PC-9 (cell line): ENCODE measurements at regions not wholly inside any gene's neighbourhood (a gene's known extent, or its start where the extent isn't known, plus 50 kb on each side); places are given as distances from the start of the nearest gene placed in this dataset. TPM values are rescaled to one million over a fixed set of nuclear protein-coding genes. Genes with fewer than 3 reads are reported as not detected.

Source experiments
- BruUV-seq: library from RNA; stranded (reverse); fragments of 400-500 nt; replicated peaks from 2 replicates; lab custom pipeline; 2021; lab: Mats Ljungman, UMichigan
- CTCF ChIA-PET: fragments of 300-600 bp; sonication (Branson Sonifier 250); formaldehyde crosslinking; loops from one replicate; lab custom pipeline; 2022; ENCODE audit warnings: antibody characterized with exemption; lab: Charles Lee
- POLR2A ChIA-PET: fragments of 300-600 bp; sonication (Branson Sonifier 250); formaldehyde crosslinking; loops from one replicate; lab custom pipeline; 2022; ENCODE audit warnings: antibody characterized with exemption; ENCODE audit not compliant: unreplicated experiment; lab: Charles Lee
- DNase-seq, 2 experiments: peaks; one replicate each; pipeline versions ENCODE4 v3.0.0 to v3.0.0-alpha.2; 2015 to 2022; ENCODE audit warnings: mixed read lengths in 1 of 2
- H2AFZ ChIP-seq: fragments of 200-600 bp; sonication (generic); 2 replicates; pipeline ENCODE4 v1.8.1; 2017; ENCODE audit warnings: antibody characterized with exemption
- H3F3A ChIP-seq: fragments of 200-600 bp; sonication (generic); 2 replicates; pipeline ENCODE4 v1.8.1; 2017; ENCODE audit warnings: antibody characterized with exemption, mild to moderate bottlenecking, low read depth; ENCODE audit not compliant: insufficient read depth
- H3K27ac ChIP-seq: fragments of 200-600 bp; sonication (generic); 2 replicates; pipeline ENCODE4 v1.6.1; 2016; ENCODE audit warnings: mixed run types
- H3K27me3 ChIP-seq: fragments of 200-600 bp; sonication (generic); 2 replicates; pipeline ENCODE4 v1.6.1; 2016; ENCODE audit warnings: low read depth, mixed run types; ENCODE audit not compliant: insufficient read depth
- H3K36me3 ChIP-seq: fragments of 200-600 bp; sonication (generic); 2 replicates; pipeline ENCODE4 v1.6.1; 2016; ENCODE audit warnings: low read depth, mixed run types
- H3K4me1 ChIP-seq: fragments of 200-600 bp; sonication (generic); replicated peaks from 2 replicates; pipeline ENCODE4 v1.6.1; 2016; ENCODE audit warnings: mixed run types; ENCODE audit not compliant: insufficient read depth
- H3K4me2 ChIP-seq: fragments of 200-600 bp; sonication (generic); 2 replicates; pipeline ENCODE4 v1.6.1; 2017; ENCODE audit warnings: mixed run types
- H3K4me3 ChIP-seq: fragments of 200-600 bp; sonication (generic); 2 replicates; pipeline ENCODE4 v1.6.1; 2016; ENCODE audit warnings: mixed run types
- H3K79me2 ChIP-seq: fragments of 200-600 bp; sonication (generic); 2 replicates; pipeline ENCODE4 v1.6.1; 2017; ENCODE audit warnings: low read depth, mixed run types
- H3K9me2 ChIP-seq: fragments of 200-600 bp; sonication (generic); 2 replicates; pipeline ENCODE4 v1.8.1; 2017; ENCODE audit warnings: mild to moderate bottlenecking; ENCODE audit not compliant: insufficient read depth
- H3K9me3 ChIP-seq: fragments of 200-600 bp; sonication (generic); 2 replicates; pipeline ENCODE4 v1.8.1; 2016; ENCODE audit warnings: low read depth; ENCODE audit not compliant: insufficient read depth
- H4K20me1 ChIP-seq: fragments of 200-600 bp; sonication (generic); 2 replicates; pipeline ENCODE4 v1.8.1; 2017; ENCODE audit not compliant: insufficient read depth
- EZH2 ChIP-seq: fragments of 200-600 bp; sonication (generic); IDR thresholded peaks from 2 replicates; pipeline ENCODE4 v1.8.0; 2017; ENCODE audit warnings: antibody characterized with exemption, low read depth
- intact Hi-C: fragments of 100-400 bp; cut with micrococcal nuclease; formaldehyde crosslinking; loops from one replicate; pipeline ENCODE4 v1.10.0; 2022; ENCODE audit not compliant: unreplicated experiment
- microRNA-seq: library from miRNA; unstranded; fragments of <30 nt; microRNA quantifications from one replicate; pipeline ENCODE4 v1.2.0, GENCODE V29; 2021; ENCODE audit warnings: borderline number of aligned reads, borderline replicate concordance
- TF ChIP-seq, protein P1 (sequence below): fragments of 200-600 bp; sonication (generic); conservative IDR thresholded peaks from 2 replicates; pipeline ENCODE4 v1.6.1; 2017; ENCODE audit warnings: mixed run types, antibody characterized with exemption, mild to moderate bottlenecking, moderate library complexity

DNA sequence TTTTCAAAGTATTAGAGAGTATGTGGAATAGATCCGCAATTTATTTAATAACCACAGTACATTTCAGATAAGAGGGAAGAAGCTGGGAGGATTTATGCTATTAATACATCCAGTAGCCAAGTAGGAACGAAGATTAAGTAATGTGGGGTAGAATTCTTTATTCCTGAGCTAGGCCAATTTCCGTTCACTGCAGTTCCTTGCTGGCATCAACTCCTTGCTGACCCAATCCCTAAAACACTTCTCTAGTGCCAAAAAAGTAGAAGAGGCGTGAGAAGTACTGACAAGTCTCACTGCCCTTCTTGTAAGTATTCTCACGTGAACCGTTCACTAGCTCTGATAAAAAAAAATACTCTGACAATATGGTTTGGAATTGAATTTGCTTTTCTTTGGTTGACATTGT lies 211.4 kb downstream of the EPHA4 start:
- ChIA-PET CTCF (no interaction called here), POLR2A (interaction anchor here (0.5 to 0.7 kb wide), 2 partner anchors 56 to 591 kb away, joined by 4 to 6 read pairs; no protein-coding TSS in a partner anchor)

DNA sequence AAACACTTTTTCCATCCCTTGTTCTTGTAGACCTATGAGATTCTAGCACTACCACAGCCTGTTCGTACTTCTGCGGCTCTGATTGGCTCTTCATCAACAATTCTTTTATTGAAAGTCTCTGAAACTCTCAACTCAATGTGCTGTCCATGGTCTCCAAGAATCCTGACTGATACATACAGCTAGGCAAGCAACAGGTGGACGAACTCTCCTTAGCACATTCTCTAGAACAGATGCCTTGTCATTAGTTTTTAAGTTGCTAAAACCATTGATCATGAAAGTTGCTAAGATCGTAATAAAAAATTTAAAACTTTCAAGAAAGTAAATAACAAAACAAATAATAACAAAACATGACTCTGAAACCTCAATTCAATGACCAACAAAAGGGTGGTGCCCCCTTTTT lies 210.5 kb downstream of the EPHA4 start:
- BruUV-seq: no TSS peak
- Histone ChIP-seq H3K27me3 (no peaks in the 10 kb centered on the region), H3K4me3 (no peak overlapping the region), H3F3A (peaks cover 8% of the 10 kb centered on the region; the same call in 1 of the 2 replicates), H3K9me3 (no peaks in the 10 kb centered on the region), H3K36me3 (no peaks in the 10 kb centered on the region), H2AFZ (no peak overlapping the region), H3K9me2 (0 out of 2 replicates have a peak, but pooled peaks cover 4% of the 10 kb centered on the region), H4K20me1 (no peaks in the 10 kb centered on the region), H3K4me1 (no peaks in the 10 kb centered on the region), H3K79me2 (no peaks in the 10 kb centered on the region), H3K27ac (no peak overlapping the region), H3K4me2 (no peak overlapping the region)
- intact Hi-C loops: no loop called here
- no peak for DNase-seq
- TF ChIP-seq, protein P1, sequence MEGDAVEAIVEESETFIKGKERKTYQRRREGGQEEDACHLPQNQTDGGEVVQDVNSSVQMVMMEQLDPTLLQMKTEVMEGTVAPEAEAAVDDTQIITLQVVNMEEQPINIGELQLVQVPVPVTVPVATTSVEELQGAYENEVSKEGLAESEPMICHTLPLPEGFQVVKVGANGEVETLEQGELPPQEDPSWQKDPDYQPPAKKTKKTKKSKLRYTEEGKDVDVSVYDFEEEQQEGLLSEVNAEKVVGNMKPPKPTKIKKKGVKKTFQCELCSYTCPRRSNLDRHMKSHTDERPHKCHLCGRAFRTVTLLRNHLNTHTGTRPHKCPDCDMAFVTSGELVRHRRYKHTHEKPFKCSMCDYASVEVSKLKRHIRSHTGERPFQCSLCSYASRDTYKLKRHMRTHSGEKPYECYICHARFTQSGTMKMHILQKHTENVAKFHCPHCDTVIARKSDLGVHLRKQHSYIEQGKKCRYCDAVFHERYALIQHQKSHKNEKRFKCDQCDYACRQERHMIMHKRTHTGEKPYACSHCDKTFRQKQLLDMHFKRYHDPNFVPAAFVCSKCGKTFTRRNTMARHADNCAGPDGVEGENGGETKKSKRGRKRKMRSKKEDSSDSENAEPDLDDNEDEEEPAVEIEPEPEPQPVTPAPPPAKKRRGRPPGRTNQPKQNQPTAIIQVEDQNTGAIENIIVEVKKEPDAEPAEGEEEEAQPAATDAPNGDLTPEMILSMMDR: no peak
- no peak for TF ChIP-seq EZH2
- ChIA-PET POLR2A (no interaction called here), CTCF (no interaction called here)

More for the DNA sequence above, 211.4 kb downstream of the EPHA4 start:
- no peaks in the 10 kb centered on the region for H3K9me3 ChIP-seq
- no peaks in the 10 kb centered on the region for H3K36me3 ChIP-seq
- no peak for DNase-seq
- no peak overlapping the region for H3K27ac ChIP-seq
- BruUV-seq: no TSS peak
- 0 out of 2 replicates have a peak, but pooled peaks cover 4% of the 10 kb centered on the region for H3K9me2 ChIP-seq
- TF ChIP-seq EZH2: no peak
- TF ChIP-seq, protein P1: no peak
- no peaks in the 10 kb centered on the region for H3K27me3 ChIP-seq
- intact Hi-C loops: no loop called here
- H3K79me2 ChIP-seq: no peaks in the 10 kb centered on the region
- no peaks in the 10 kb centered on the region for H3K4me1 ChIP-seq
- no peaks in the 10 kb centered on the region for H4K20me1 ChIP-seq
- H3K4me3 ChIP-seq: no peak overlapping the region
- peaks cover 8% of the 10 kb centered on the region; the same call in 1 of the 2 replicates for H3F3A ChIP-seq
- H2AFZ ChIP-seq: no peak overlapping the region
- no peak overlapping the region for H3K4me2 ChIP-seq

DNA sequence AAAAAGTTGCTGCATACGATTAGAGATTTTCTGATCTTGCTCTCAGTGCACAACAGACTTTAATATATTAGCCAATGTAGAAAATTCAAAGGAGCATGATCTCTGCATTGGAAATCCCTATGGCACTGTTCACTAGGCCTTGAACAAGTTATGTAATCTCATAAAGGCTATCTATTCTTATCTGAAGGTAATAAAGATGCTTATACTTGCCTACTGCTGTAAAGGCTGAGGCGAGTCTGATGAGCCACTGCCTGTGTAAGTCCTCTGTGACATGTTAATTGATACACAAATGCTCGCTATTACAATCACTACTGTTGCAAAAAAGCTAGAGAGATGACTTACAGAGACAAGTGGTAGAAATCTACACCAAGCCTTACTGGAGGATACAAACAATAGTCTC lies 207.4 kb downstream of the EPHA4 start:
- intact Hi-C loops: no loop called here
- no TSS peak for BruUV-seq
- no peaks in the 10 kb centered on the region for H3K79me2 ChIP-seq
- no peaks in the 10 kb centered on the region for H3K36me3 ChIP-seq
- H4K20me1 ChIP-seq: no peaks in the 10 kb centered on the region
- POLR2A ChIA-PET: no interaction called here
- H3K27ac ChIP-seq: no peak overlapping the region
- no peaks in the 10 kb centered on the region for H3K27me3 ChIP-seq
- no peak for TF ChIP-seq EZH2
- TF ChIP-seq, protein P1: no peak
- H3K9me2 ChIP-seq: 0 out of 2 replicates have a peak, but pooled peaks cover 4% of the 10 kb centered on the region
- no peaks in the 10 kb centered on the region for H3K9me3 ChIP-seq
- no peaks in the 10 kb centered on the region for H3K4me1 ChIP-seq
- CTCF ChIA-PET: no interaction called here
- H3K4me2 ChIP-seq: no peak overlapping the region
- no peak for DNase-seq
- peaks cover 8% of the 10 kb centered on the region; the same call in 1 of the 2 replicates for H3F3A ChIP-seq
- no peak overlapping the region for H2AFZ ChIP-seq
- H3K4me3 ChIP-seq: no peak overlapping the region

Small RNA genes lying in the stretch of these regions (microRNA-seq; reads per million reads assigned to microRNA genes)
- gene MIR4268: not detected
